SK-N-MC (cell line): ENCODE measurements at regions not wholly inside any gene's neighbourhood (a gene's known extent, or its start where the extent isn't known, plus 50 kb on each side); places are given as distances from the start of the nearest gene placed in this dataset.

Source experiments
- EZH2 ChIP-seq: fragments of 200-600 bp; sonication (generic); IDR thresholded peaks from one replicate; pipeline ENCODE4 v1.6.1; 2017; ENCODE audit warnings: antibody characterized with exemption
- FOXP2 ChIP-seq: optimal IDR thresholded peaks from 2 replicates; pipeline ENCODE3; 2011; ENCODE audit warnings: mild to moderate bottlenecking, moderate library complexity; ENCODE audit not compliant: insufficient read depth; ENCODE audit errors: extremely low read length, control extremely low read depth
- POLR2AphosphoS5 ChIP-seq: IDR thresholded peaks from 2 replicates; pipeline ENCODE4 v1.6.1; 2012; ENCODE audit warnings: mild to moderate bottlenecking, low read depth, low read length, borderline replicate concordance

DNA sequence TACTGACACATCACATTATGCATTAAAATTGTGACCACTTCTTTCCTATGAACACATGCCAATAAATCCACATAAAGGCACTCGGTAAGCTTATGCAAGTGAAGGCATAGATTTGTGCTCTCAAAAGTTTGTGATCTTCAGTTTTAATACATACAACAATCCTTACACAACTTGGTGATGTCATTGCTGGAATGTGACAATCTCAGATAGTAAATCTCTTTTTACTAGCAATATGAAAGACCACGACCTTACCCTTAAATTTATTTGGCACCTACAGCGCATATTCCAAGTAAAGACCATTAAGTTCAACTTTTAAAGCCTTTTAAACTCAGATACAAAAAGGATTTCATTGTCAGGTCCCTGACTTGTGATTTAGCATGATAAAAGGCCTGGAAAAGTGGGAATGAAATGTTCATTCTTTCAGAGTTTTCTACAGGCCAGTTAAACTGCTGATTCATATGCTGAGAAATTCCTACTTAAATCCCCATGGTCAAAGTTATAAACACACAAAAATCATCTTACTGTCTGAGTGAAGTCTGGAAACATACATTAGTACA is 157.4 kb downstream of the SIPA1L2 start:
- TF ChIP-seq POLR2AphosphoS5 (no peak), EZH2 (no peak), FOXP2 (no peak)
